ENCODE measurements at regions not wholly inside any gene's neighbourhood (a gene's known extent, or its start where the extent isn't known, plus 50 kb on each side); places are given as distances from the start of the nearest gene placed in this dataset.

DNA sequence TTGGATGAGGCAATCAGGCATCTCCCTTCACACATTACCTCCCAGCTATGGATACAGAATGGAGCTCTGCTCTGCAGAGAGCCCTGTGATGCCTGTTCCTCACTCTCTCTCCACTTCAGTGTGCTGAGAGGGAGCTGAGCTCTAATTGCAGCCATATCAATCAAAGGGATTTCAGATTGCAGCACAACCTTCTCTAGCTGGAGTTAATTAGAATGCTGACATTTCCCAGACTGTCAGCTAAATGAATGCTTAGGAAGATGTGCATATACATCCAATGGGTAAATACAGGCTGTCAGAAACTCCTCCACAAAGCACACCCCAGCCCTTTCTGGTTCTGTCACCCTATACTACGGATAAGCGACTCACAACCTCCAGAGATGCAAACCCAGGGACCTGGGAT, 402.6 kb downstream of the EIPR1 start:
- no peak for DNase-seq

DNA sequence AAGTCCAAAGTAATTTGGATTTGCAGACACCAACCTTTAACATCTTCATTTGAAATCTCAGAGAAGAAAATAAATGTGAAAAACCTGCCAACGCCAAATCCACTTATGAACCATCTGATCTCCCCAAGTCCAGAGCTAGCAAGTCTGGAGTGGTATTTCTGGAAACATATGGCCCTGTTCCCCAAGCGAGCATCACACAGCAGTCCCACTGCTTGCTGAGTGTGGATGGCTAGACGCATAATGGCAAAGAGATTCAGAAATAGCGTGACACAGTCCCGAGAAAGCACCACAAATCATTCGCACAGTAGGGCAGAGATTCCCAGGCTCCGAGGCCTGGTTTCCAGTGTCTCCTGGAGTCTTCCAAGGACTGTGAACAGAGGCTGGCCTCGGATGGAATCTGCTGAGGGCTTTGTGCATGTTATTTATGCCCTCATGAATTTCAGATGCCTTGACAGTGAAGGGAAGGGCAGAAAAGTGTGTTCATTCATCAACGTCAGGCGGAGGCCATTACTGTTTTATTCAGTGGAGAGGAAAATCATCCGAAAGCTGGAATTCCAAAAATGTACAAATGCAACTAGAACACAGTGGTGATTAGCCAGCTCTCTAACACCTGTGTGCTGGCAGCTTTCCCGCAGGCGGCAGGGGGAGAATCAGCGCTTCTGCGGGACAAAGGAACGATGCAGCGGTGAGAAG, 417.0 kb downstream of the EIPR1 start:
- no peak for DNase-seq

DNA sequence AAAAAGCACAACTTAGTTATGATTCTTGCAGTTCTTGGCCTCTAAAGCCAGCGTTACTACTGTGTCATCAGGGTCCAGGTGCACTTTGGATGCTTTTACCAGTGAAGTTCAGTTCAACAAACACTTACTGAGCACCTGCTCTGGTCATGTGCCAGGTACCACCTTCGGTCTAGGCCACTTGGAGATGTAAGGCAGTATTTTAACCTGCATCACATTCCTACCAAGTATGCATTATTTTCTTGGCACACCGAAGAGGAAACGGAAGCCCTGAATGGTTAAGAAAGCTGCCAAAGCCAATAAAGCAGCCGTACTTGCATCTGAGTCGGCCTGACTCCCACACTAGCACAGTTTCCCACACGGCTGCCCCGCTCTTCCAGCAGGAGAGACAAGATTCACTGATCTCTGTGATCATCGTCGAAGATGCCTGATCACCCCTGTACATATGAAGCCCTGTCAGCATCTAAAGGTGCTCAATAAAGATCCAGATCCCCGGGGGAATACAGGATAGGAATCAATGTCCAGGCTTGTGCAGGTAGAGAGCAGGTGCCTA, 427.1 kb downstream of the EIPR1 start:
- no peak for DNase-seq

DNA sequence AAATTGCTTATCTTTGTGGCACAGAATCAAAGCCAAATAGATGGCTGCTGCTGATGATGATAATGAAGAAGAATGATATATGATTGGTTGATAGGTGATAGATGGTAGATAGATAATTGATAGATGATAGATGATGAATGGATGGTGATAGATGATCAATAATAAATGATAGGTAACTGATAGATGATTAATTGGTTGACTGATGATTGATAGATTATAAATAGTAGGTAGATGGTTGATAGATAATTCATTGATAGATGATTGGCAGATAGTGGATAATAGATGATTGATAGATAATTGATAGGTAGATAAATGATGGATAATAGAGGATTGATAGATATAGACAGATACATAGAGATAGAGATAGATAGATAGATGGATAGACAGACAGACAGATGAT, 430.2 kb downstream of the EIPR1 start:
- no peak for DNase-seq

DNA sequence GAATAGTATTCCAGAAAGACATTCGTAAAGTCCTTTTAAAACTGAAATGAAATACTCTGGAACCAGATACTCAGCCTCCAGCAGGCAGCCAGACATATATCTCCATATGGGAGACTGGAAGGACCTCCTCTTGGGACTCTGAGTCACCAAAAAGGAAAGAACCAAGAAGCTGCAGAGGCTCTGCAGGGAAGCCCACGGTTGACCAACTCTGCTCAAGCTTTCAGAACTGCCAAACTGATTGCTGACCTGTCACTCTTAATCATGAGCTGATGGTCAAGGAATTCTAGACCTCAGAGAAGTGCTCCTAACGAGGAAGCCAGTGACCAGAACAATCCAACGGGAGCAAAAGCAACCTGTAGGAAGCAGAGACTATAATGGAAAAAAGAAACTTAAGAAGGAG, 434.7 kb downstream of the EIPR1 start:
- DNase-seq, result no peak

DNA sequence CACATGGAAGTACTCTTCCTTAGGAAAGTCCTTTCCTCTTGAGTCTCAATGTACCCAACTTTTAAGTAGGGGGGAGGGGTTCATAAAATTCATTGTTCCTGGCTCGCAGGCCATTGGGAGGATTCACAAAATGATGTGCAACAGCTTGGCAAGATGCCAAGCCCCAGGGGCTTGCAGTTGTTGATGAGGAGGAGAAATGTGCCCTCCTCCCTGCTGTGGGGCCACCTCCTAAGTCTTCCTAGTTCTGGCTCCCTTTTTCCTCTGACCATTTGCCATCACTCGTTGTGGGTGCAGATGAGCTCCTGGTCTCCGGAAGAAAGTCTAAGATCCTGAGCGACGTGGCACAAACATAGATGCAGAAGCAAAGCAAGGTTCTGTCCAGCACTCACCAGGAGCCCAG, 435.4 kb downstream of the EIPR1 start:
- no peak for DNase-seq

DNA sequence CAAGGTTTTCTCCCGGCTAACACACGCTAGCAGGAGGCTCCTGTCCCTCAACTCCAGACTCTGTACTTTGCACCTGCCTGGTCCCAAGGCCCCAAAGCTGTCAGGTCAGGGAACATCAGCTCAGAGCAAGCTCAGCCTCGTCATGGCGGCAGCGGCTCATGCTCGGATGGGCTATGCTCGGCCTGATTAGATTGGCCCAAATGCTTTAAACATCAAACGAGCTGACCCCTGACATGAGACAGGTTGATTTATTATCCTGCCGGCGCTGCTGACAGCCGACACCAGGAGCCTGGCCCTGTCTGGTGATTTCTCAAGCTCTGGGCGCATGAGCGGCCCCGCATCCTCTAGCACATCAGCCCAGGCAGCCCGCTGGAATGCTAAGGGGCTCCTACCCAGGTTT, 436.4 kb downstream of the EIPR1 start:
- DNase-seq, result no peak

DNA sequence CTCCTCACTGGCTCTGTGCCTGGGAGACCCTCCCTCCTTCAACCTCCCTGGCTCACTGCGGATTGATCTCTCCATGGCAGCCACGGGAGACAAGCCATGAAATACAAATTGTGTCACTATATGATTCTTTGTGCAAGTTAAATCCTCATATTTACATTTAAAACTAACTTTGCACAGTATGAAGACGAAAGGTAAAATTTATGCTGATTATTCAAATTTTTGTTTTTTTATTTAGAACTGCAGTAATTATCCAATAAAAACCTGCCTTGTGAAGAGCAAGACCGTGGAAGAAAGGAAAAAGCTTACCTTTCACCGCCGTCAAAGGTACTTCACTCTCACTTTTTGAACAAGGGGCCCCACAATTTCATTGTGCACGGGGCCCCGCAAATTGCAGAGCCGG, 436.9 kb downstream of the EIPR1 start:
- no peak for DNase-seq

DNA sequence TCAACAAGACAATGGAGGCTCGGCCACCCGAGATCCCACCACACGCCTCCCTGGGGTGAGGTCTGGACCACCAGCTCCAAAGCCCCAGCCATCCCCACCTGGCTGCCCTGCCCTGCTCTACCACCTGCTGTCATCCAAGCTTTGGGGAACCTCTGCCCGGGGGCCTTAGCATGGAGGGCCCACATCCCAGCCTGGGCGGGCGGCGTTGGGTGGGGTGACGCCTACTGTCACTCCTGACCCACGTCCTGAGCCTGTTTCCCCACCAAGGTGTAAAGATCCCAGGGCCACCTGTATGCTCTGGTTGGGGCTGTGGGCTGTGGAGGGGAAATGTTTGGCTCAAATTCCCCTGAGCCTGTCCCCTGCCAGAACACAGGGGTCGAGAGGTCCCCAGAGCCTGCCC, 437.6 kb downstream of the EIPR1 start:
- DNase-seq, result no peak

DNA sequence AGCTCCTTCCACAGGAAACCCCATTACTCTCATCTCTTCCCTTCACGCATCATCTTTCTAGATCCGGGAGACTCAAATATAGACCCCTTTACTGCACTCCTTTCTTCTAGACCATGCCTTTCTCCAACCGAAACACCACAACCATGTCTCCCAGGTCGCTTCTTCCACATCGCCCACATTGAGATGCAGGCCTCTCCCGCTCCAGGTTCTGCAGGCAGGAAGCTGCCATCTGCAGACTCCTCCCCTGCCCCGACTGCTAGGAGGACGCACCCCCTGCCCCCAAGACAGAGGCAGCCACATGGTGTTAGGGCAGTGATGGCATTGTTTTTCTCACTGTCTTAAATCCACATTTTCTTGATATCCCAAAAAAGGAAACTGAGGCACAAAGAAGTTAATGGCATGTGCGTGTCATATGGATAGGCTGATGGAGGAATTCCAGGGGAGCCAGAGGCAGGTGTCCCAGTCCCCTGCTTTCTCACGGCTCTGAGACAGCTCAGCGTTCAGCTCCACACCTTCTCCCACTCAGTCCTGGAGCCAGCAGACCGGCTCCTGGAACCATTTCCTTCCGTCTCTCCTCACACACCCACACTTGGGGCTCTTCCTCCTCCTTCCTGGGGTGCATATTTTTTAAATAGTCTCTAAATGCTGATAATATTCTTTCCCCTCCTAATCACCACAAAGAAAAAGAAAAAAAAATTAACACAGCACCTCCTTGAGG, 438.4 kb downstream of the EIPR1 start:
- DNase-seq, result no peak

DNA sequence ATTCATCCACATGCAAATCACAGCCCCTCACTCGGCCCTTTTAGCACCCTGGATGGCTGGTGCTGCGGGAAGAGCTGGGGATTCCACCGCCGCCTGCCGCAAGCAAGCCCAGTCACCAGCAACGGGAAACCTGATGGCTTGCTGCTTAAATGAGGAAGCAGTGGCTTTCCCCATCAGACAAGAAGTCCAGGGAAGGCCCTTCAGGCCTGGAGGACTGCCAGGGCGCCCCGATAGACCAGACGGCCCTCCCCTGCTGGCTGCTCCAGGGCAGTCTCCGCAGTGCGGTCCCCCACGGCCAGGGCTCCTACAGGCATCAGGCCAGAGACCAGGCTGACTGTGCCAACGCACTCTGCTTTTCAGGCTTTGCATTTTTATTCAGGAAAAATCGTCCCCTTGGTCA, 439.1 kb downstream of the EIPR1 start:
- DNase-seq, result no peak

DNA sequence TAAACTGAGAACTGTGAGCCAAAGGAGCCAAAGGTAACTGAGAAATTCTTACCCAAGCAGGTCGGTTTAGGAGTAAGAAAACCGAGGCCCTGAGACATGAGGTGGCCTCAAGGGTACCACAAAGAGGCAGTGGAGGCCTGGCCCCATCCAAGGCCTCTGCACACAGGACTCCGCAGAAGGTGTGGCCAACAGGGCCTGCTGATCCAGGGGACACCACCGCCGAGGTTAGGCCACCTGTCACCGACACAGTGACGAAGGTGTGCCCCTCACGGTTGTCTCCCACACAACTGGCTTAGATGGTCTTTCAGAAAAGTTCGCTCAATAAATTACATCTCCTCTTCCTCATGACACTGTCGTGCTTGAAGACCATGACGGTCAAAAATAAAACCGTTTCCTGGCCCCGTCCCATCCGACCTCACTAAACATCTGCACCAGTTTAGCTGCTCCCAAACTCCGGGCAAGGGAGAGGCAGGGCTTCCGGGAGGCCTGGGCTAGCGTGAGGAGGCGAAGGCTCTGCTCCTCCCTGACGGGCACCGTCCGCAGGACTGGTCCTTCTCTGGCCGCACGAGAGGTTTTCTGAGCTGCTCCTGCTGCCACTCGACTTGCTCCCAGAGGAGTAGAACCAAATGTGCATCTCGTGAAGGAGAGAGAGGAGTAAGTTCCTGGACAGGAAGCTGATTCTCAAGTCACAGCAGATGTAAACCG, 442.0 kb downstream of the EIPR1 start:
- DNase-seq, result no peak

DNA sequence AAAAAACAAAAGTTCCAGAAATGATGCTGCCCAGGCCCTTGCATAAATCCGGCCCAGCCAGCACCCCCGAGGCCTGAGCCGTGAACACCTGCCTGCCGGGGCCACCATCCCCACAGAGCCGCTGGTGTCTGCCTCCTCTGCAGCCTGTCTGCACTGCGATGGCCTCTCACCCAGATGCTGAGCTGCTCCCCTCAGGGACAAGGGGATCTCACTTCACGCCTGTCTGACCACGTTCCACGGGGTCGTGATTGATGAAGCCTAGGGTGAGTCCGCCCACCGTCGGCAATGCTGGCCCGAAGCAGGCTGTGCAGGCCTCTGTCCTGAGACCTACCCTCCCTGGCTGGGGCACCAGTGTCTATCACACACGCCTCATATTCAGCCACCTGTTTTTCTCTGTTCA, 444.2 kb downstream of the EIPR1 start:
- DNase-seq, result no peak

DNA sequence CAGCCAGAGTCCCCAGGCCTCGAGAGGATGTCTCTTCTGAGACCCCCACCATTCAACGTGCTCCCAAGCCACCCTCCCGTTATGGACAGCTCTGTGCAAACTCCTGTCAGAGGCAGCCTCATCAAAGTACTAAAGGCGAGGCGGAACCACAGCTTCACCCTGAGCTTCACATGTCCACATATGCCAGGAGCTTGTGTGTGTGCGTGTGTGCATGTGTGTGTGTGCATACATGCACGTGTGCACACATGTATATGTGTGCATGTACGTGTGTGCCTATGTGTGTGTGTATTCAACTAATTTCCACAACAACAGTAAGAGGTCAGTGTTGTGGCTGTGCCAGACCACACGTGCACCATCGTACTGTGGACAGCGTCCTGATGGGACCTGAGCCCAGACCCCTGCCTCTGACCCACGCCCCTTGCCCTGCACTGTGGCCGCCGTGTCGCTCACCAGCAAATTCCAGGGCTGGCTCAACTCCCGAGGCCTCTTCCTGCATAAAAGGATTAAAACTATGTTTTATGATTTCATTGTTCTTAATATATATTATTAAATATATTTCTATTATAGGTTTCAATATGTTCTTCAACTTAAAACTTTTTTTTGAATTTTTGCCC, 444.8 kb downstream of the EIPR1 start:
- no peak for DNase-seq

DNA sequence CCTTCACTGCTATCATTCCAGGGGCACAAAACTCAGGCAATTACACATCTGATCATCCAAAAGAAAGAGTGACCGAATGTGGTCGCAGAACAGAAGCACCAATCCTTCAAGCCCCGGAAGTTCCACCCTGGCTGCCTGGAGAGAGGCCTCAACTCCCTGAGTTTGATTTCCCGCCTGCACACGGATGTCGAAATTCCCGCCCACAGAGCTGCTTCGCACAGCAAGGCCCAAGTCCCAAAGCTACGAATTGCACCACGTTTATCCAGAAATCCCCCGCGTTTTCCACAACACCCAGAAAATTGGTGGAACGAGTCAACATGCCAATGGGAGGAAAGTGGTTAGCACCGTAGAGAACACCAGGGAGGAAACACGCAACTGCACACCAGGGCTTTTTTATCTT, 445.4 kb downstream of the EIPR1 start:
- DNase-seq, result no peak

DNA sequence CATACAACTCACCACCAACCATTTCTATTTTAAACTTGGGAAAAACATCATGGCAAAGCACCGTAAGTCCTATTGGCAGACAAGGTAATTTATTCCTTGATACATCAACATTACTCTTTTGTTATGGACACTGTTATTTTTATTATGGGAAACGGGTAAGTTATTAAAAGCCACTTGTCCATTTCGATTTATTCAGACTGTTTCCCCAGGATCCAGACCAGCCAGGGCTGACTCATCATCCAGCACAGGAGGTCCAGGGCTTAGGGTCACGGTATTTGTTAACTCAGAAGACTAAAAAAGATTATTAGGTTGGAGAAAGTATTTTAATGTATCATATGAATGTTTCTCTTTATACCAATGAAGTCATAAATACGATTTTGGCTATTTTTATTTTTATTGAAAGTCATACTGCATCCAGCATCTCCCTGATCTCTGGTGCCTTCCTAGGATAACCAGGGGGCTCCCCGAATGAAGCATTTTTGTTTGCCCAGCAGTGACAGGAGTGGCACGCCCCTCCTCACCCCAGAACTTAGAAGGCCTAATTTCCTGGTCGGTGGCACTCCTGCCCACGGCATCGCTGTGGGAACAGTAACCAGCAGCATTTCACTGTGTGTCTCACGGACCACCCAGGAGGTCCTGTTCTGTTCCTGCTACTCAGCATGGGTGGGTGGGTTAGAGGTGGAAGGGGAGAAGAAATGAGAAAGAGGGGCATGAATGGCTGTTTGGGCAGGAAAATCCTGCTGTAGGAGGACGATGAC, 446.1 kb downstream of the EIPR1 start:
- no peak for DNase-seq

DNA sequence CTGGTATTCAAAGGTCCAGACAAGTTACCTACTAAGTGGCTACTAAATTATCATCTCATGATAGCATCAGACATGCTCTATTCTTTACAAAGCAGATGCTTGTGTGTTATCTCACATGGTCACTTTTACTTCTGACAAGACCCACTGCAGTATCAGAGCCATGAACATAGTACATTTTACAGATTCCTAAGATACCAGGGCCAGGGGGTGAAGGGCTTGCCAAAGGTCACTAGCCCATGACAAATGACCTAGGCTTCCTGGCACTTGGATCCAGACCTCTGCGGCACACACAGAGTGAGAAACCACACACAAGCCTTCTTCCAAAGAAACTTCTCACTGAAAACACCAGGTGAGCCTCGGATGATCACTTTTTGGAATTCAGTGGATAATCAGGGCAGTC, 446.8 kb downstream of the EIPR1 start:
- DNase-seq, result no peak

DNA sequence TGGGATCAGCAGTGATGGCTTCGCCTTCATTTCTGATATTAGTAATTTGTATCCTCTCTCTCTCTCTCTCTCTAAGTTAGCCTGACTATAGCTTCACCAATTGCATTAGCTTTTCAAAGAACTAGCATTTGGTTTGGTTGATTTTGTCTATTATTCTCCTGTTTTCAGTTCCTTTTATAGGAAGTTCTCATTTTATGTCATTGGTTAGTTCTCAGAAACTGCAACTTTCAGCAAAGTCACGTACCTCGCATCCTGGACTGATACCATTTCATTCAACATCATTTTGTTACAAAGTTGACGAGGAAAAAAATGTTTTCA, 450.8 kb downstream of the EIPR1 start:
- no peak for DNase-seq

DNA sequence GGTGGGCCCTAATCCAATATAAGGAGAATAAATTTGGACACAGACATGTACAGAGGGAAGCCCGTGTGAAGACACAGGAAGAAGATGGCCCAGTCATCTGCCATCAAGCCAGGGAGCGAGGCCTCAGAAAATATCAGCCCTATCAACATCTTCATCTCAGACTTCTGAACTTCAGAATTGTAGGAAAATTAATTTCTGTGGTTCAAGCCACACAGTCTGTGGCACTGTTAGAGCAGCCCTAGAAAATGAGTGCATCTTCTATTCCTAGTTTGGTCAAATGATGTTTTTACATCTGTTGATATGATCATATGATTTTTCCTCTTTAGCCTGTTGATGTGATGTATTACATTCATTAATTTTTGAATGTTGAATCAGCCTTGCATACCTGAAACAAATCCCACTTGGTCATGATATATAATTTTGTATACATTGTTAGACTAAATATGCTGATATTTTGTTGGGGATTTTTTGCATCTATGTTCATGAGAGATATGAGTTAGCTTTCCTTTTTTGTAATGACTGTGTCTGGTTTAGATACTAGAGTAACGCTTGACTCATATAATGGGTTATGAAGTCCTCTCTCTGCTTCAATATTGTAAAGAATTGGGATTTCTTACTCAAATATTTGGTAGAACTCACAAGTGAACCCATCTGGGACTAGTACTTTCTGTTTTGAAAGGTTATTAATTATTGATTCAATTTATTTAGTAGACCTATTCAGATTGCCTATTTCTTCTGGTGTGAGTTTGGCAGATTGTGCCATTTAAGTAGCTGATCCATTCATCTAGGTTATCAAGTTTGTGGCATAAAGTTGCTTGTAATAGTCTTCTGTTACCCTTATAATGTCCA, 451.4 kb downstream of the EIPR1 start:
- no peak for DNase-seq

DNA sequence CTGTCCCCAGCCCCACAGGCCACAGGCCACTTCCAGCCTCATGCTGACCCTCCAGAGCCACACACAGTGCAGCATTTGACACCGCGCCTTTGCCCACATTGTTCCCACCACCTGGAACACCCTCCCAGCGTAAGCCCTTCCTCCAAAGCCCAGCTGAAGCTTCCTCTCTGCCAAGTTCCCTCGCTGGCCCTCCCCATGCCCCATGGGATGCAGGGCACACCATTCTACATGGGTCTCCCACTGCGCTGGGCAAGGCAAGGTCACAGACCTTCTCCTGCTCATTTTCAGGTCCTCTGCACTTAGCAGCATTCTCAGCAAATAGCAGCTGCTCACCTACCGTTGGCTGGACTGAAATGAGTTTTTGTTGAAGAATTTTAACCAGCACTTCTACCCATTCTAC, 455.5 kb downstream of the EIPR1 start:
- no peak for DNase-seq

DNA sequence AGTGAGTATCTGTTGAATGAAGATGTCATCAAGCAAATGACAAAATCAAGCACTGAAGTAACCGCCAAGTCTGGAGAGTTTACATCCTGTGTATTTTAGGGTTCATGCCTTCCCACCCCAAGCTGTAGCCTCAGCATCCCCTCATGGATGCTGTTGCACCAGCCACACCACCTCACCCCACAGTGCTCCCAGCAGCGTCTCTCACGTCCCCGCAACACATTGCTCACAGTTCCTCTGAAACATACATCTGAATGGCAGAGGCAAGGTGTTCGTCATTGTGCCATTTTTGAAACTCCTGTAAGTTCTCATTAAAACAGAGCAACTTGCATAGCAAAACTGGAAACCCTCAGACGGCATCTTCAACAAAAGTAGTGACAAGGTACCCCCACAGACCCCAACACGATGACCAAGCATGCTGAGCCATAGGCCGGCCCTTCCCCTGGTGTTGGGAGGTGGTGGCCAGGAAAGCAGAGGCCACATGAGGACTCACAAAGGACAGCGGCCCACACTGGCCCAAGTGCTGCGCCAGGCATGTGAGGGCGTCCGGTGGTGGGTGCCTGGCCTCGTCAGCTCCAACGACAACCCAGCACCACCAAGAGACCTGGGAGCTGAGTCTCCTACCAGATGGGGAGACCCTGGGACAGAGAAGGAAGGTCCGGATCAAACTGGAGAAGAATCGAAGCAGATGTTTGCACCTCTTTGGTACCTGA, 456.5 kb downstream of the EIPR1 start:
- no peak for DNase-seq

Data from hematopoietic multipotent progenitor cell treated with erythropoietin and hydrocortisone succinate and interleukin-3 and kit ligand, for 4 days (in vitro differentiated cells).